ENCODE measurements at regions not wholly inside any gene's neighbourhood (a gene's known extent, or its start where the extent isn't known, plus 50 kb on each side); places are given as distances from the start of the nearest gene placed in this dataset.

DNA sequence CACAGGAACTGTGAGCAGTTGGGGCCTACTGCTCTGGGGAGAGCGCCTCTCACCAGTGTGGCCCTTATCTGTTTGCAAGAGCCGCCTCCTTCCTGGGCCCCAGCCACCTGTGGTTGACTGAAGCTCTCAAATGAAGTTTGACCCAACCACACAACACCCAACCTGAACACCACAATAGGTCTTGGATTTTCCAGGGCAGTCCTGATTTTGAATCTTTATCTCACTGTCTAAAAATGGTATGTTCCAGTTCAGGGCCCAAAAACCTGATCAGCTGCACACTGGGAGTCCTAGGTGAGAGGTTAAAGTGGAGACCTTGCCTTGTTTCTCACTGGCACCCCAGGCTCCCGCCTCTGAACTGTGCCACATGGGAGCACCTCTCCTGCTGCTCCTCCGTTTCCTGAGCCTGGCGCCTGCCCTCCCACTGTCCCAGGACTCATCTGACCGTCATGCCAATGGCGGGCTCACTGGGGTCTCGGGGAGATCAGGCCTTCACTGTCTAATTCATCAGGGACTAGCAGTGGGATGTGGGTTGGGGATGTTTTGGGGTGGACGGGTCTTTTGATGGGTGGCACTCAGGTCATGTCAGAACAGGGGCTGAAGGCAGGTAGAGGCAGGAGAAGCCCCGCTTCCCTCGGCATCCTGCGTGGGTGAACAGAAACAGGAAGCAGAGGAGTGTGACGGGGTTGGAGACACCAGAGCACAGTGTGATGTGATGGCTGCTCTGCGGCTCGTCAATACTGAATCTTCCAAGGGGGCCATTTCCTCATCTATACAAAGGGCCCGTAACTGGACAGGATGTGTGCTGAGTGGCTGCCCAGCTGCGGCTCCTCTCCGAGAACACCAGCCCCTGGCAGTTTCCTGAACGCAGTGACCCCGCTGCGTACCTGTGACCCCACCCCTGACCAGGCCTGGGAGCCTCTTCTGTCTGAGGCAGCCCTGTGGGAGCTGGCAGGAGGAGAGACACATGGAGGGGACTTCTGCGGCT, 59.6 kb upstream of the ITPKB start:
- TF ChIP-seq SIN3A (IDR thresholded peaks at IDR 0.05; ENCODE audit: borderline replicate concordance, insufficient read depth, low read length) (no peak), POLR2AphosphoS5 (IDR thresholded peaks at IDR 0.05; ENCODE audit: low read depth, low read length) (no peak), TAF1 (IDR thresholded peaks at IDR 0.05; ENCODE audit: borderline replicate concordance, insufficient read depth, low read length) (no peak), FOXP2 (optimal IDR thresholded peaks at IDR 0.05; ENCODE audit: borderline replicate concordance, extremely low read depth, extremely low read length, insufficient read depth) (no peak)
- TF ChIP-seq, protein P1, sequence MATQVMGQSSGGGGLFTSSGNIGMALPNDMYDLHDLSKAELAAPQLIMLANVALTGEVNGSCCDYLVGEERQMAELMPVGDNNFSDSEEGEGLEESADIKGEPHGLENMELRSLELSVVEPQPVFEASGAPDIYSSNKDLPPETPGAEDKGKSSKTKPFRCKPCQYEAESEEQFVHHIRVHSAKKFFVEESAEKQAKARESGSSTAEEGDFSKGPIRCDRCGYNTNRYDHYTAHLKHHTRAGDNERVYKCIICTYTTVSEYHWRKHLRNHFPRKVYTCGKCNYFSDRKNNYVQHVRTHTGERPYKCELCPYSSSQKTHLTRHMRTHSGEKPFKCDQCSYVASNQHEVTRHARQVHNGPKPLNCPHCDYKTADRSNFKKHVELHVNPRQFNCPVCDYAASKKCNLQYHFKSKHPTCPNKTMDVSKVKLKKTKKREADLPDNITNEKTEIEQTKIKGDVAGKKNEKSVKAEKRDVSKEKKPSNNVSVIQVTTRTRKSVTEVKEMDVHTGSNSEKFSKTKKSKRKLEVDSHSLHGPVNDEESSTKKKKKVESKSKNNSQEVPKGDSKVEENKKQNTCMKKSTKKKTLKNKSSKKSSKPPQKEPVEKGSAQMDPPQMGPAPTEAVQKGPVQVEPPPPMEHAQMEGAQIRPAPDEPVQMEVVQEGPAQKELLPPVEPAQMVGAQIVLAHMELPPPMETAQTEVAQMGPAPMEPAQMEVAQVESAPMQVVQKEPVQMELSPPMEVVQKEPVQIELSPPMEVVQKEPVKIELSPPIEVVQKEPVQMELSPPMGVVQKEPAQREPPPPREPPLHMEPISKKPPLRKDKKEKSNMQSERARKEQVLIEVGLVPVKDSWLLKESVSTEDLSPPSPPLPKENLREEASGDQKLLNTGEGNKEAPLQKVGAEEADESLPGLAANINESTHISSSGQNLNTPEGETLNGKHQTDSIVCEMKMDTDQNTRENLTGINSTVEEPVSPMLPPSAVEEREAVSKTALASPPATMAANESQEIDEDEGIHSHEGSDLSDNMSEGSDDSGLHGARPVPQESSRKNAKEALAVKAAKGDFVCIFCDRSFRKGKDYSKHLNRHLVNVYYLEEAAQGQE (IDR thresholded peaks at IDR 0.05; ENCODE audit: insufficient read depth in 1 of 2, low read depth in 2 of 2, low read length in 2 of 2) = no peak

DNA sequence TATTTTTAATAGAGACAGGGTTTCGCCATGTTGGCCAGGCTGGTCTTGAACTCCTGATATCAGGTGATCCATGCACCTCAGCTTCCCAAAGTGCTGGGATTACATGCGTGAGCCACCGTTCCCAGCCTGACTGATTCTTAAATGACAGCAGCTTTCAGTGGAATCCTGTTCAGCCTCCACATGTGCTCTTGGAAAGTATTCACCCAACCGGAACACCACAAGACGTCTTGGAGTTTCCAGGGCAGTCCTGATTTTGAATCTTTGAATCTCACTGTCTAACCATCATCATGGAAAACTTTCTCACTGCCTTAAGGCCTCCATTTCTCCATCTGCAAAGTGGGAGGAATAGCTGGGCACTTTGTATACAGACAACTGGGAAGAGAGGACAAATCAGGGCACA, 58.1 kb upstream of the ITPKB start:
- TF ChIP-seq POLR2AphosphoS5 (IDR thresholded peaks at IDR 0.05; ENCODE audit: low read depth, low read length) (no peak), SIN3A (IDR thresholded peaks at IDR 0.05; ENCODE audit: borderline replicate concordance, insufficient read depth, low read length) (no peak), TAF1 (IDR thresholded peaks at IDR 0.05; ENCODE audit: borderline replicate concordance, insufficient read depth, low read length) (no peak)
- TF ChIP-seq, protein P1 (IDR thresholded peaks at IDR 0.05; ENCODE audit: insufficient read depth in 1 of 2, low read depth in 2 of 2, low read length in 2 of 2) = no peak

DNA sequence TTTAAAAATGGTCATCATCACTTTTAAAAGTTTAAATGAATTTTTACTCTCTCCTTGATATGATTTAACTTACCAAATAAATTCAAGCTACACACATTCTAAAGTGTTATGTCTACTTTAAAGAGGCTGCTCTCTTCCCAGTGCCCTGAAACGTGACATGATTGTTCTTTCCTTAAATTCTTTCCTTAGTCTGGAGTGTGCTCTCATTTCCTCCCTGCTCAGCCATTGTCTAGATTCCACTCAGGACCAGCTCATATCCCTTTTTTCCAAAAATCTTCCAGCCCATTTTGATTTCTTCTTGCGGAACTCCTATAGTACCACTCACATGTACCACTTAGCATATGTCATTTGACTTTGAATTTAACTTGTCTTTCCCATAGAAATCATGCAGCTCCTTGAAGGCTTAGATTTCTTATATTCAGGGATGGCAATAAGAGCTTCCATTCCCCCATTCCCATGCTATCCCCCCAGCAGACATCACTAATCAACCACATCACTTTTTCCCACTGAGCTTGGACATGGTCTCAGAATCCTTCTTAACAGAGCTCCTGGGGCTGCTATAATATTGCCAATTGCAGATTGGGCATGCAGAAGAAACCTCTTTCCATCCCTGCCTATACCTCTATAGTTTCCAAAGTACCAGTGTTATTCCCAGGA, 54.7 kb upstream of the ITPKB start:
- no peak for TF ChIP-seq FOXP2 (optimal IDR thresholded peaks at IDR 0.05; ENCODE audit: borderline replicate concordance, extremely low read depth, extremely low read length, insufficient read depth)
- TF ChIP-seq POLR2AphosphoS5 (IDR thresholded peaks at IDR 0.05; ENCODE audit: low read depth, low read length) = no peak
- TF ChIP-seq TAF1 (IDR thresholded peaks at IDR 0.05; ENCODE audit: borderline replicate concordance, insufficient read depth, low read length) = no peak
- TF ChIP-seq SIN3A (IDR thresholded peaks at IDR 0.05; ENCODE audit: borderline replicate concordance, insufficient read depth, low read length) = no peak
- TF ChIP-seq, protein P1 (IDR thresholded peaks at IDR 0.05; ENCODE audit: insufficient read depth in 1 of 2, low read depth in 2 of 2, low read length in 2 of 2) = no peak

DNA sequence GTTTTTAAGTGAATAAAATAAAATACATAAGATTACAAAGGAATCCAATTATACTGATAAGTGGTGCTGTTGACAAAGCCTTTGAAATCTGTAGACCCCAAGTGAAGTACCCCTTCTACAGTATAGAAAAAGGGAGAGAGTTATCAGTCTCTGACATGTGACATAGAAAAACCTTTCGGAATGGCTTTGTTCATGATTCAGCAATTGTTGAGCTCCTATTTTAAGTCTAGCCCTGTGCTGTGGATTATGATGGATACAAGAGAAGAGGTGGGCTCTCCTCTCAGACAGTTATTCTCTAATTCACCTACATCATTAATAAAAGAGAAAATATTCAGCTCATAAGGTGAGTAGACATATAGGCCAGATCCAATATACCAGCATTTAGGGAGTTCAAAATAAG, 53.3 kb upstream of the ITPKB start:
- TF ChIP-seq TAF1 (IDR thresholded peaks at IDR 0.05; ENCODE audit: borderline replicate concordance, insufficient read depth, low read length) (no peak), POLR2AphosphoS5 (IDR thresholded peaks at IDR 0.05; ENCODE audit: low read depth, low read length) (no peak)

DNA sequence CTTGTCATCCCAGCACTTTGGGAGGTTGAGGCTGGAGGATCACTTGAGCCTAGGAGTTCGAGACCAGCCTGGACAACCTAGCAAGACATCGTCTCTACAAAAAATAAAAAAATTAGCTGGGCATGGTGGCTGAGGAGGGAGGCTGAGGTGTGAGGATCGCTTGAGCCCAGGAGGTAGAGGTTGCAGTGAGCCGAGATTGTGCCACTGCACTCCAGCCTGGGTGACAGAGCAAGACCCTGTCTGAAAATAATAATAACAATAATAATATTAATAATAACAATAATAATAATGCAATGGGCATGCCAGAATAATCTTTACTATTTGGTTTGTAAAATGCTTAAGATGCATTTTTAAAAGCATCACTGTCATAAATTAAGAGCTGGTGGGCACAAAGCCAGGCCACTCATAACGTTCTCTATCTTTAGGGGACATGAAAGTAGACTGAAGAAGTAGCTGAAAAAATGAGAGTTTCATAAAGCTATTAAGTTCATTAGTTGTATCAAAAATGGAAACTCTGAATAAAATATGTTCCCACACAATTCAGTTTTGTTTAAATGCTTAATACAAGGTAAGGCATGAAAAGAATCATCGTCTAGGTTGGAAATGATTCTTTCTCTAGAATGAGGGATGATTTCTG, 51.6 kb upstream of the ITPKB start:
- TF ChIP-seq POLR2AphosphoS5 (IDR thresholded peaks at IDR 0.05; ENCODE audit: low read depth, low read length) (no peak), SIN3A (IDR thresholded peaks at IDR 0.05; ENCODE audit: borderline replicate concordance, insufficient read depth, low read length) (no peak), FOXP2 (optimal IDR thresholded peaks at IDR 0.05; ENCODE audit: borderline replicate concordance, extremely low read depth, extremely low read length, insufficient read depth) (no peak), TAF1 (IDR thresholded peaks at IDR 0.05; ENCODE audit: borderline replicate concordance, insufficient read depth, low read length) (no peak)
- TF ChIP-seq, protein P1 (IDR thresholded peaks at IDR 0.05; ENCODE audit: insufficient read depth in 1 of 2, low read depth in 2 of 2, low read length in 2 of 2) = no peak

Measured in PFSK-1 (cell line).